ENCODE measurements at regions not wholly inside any gene's neighbourhood (a gene's known extent, or its start where the extent isn't known, plus 50 kb on each side); places are given as distances from the start of the nearest gene placed in this dataset.

- no peak overlapping the region for H3K4me2 ChIP-seq
- Mint-ChIP-seq H3K27ac (no peak overlapping the region), H3K36me3 (ENCODE audit: low read depth) (no peaks in the 10 kb centered on the region), H3K27me3 (ENCODE audit: insufficient read depth, low read depth, poor library complexity) (no peaks in the 10 kb centered on the region), H3K4me1 (peaks cover 15% of the 10 kb centered on the region), H3K9me3 (no peaks in the 10 kb centered on the region), H3K4me3 (no peak overlapping the region)
- H3K4me1 ChIP-seq (ENCODE audit: insufficient read depth), result peaks cover 4% of the 10 kb centered on the region
- no peak overlapping the region for H3K27ac ChIP-seq (ENCODE audit: low read depth)
- H3K27me3 ChIP-seq (ENCODE audit: insufficient read depth), result no peaks in the 10 kb centered on the region
- no peak overlapping the region for H2AFZ ChIP-seq
- ATAC-seq, result no peak
- H3F3A ChIP-seq (replicated peaks; ENCODE audit: low read depth), result no peaks in the 10 kb centered on the region
- no peaks in the 10 kb centered on the region for H3K36me3 ChIP-seq (ENCODE audit: insufficient read depth)
- TF ChIP-seq ZNF114 (CRISPR knock-in tag; IDR thresholded peaks at IDR 0.05) (no peak), ZNF331 (CRISPR knock-in tag; IDR thresholded peaks at IDR 0.05; ENCODE audit: low read depth) (no peak), REST (IDR thresholded peaks at IDR 0.05; ENCODE audit: unreplicated experiment) (no peak), ETS1 (IDR thresholded peaks at IDR 0.05) (no peak), ZNF462 (CRISPR knock-in tag; IDR thresholded peaks at IDR 0.05) (no peak), EZH2phosphoT487 (IDR thresholded peaks at IDR 0.05; ENCODE audit: unreplicated experiment) (no peak), POLR2AphosphoS5 (IDR thresholded peaks at IDR 0.05; ENCODE audit: low read depth) (no peak), STAT1 (IDR thresholded peaks at IDR 0.05; ENCODE audit: unreplicated experiment) (no peak), CREB1 (CRISPR knock-in tag; IDR thresholded peaks at IDR 0.05; ENCODE audit: low read depth) (no peak), CTCF (conservative IDR thresholded peaks at IDR 0.05; ENCODE audit: low read depth in 2 of 2) (no peak), EZH2 (IDR thresholded peaks at IDR 0.05; ENCODE audit: low read depth, unreplicated experiment) (no peak), JUNB (IDR thresholded peaks at IDR 0.05; ENCODE audit: unreplicated experiment) (no peak), NANOG (IDR thresholded peaks at IDR 0.05; ENCODE audit: borderline replicate concordance) (no peak)
- DNase-seq (ENCODE audit: low spot score), result no peak
- no peak overlapping the region for H3K4me3 ChIP-seq
- no peaks in the 10 kb centered on the region for H3K79me2 ChIP-seq (replicated peaks; ENCODE audit: insufficient read depth)
- H3K9me2 ChIP-seq (ENCODE audit: insufficient read depth), result no peaks in the 10 kb centered on the region
- H4K20me1 ChIP-seq (replicated peaks; ENCODE audit: insufficient read depth), result no peaks in the 10 kb centered on the region
Measured at GRCh38 chr10:64303566-64303965, 782.4 kb downstream of the REEP3 start.
